Hepatocyte (in vitro differentiated cells): ENCODE measurements at regions not wholly inside any gene's neighbourhood (a gene's known extent, or its start where the extent isn't known, plus 50 kb on each side); places are given as distances from the start of the nearest gene placed in this dataset.

Experiments used
- DNase-seq: peaks from one replicate; pipeline ENCODE4 v3.0.0-alpha.2; 2016; ENCODE audit warnings: low spot score
- H2AFZ ChIP-seq: fragments of 200-600 bp; sonication (generic); 2 replicates; pipeline ENCODE4 v1.6.0; 2016; ENCODE audit warnings: antibody characterized with exemption, mild to moderate bottlenecking
- H3K27ac ChIP-seq: fragments of 200-600 bp; sonication (generic); 2 replicates; pipeline ENCODE4 v1.5.1; 2016; ENCODE audit warnings: mild to moderate bottlenecking
- H3K27me3 ChIP-seq: fragments of 200-600 bp; sonication (generic); 2 replicates; pipeline ENCODE4 v1.6.1; 2016
- H3K36me3 ChIP-seq: fragments of 200-600 bp; sonication (generic); replicated peaks from 2 replicates; pipeline ENCODE4 v1.5.1; 2016; ENCODE audit warnings: low read depth; ENCODE audit not compliant: insufficient read depth
- H3K4me1 ChIP-seq: fragments of 200-600 bp; sonication (generic); 2 replicates; pipeline ENCODE4 v1.5.1; 2016; ENCODE audit warnings: mild to moderate bottlenecking, moderate library complexity; ENCODE audit not compliant: insufficient read depth
- H3K4me2 ChIP-seq: fragments of 200-600 bp; sonication (generic); 2 replicates; pipeline ENCODE4 v1.6.0; 2016
- H3K4me3 ChIP-seq: fragments of 200-600 bp; sonication (generic); 2 replicates; pipeline ENCODE4 v1.5.1; 2016; ENCODE audit warnings: mild to moderate bottlenecking
- H3K79me2 ChIP-seq: fragments of 200-600 bp; sonication (generic); 2 replicates; pipeline ENCODE4 v1.6.0; 2017; ENCODE audit warnings: mild to moderate bottlenecking
- H3K9me2 ChIP-seq: fragments of 200-600 bp; sonication (generic); replicated peaks from 2 replicates; pipeline ENCODE4 v1.6.0; 2017; ENCODE audit warnings: mild to moderate bottlenecking; ENCODE audit not compliant: insufficient read depth
- H3K9me3 ChIP-seq: fragments of 200-600 bp; sonication (generic); 2 replicates; pipeline ENCODE4 v1.5.1; 2016; ENCODE audit warnings: low read depth, mild to moderate bottlenecking
- H4K20me1 ChIP-seq: fragments of 200-600 bp; sonication (generic); 2 replicates; pipeline ENCODE4 v1.6.0; 2016; ENCODE audit warnings: mild to moderate bottlenecking; ENCODE audit not compliant: insufficient read depth, poor library complexity, severe bottlenecking
- EZH2 ChIP-seq: fragments of 200-600 bp; sonication (generic); IDR thresholded peaks from 2 replicates; pipeline ENCODE4 v1.6.1; 2016; ENCODE audit warnings: antibody characterized with exemption, mild to moderate bottlenecking, borderline replicate concordance
- EZH2phosphoT487 ChIP-seq: fragments of 200-600 bp; sonication (generic); IDR thresholded peaks from one replicate; pipeline ENCODE4 v1.6.1; 2018; ENCODE audit warnings: antibody characterized with exemption, mild to moderate bottlenecking, low read depth, moderate library complexity; ENCODE audit not compliant: unreplicated experiment, severe bottlenecking
- WGBS: methylation state at CpG from one replicate; pipeline ENCODE4 v1.1.6; 2016; ENCODE audit warnings: low lambda C conversion rate; ENCODE audit errors: missing lambda C conversion rate; 5-methylcytosine and 5-hydroxymethylcytosine counted together
- TF ChIP-seq, protein P1 (sequence below): fragments of 200-600 bp; sonication (generic); IDR thresholded peaks from 2 replicates; pipeline ENCODE4 v1.5.1; 2016; ENCODE audit warnings: antibody characterized with exemption, mild to moderate bottlenecking; ENCODE audit not compliant: poor library complexity

DNA sequence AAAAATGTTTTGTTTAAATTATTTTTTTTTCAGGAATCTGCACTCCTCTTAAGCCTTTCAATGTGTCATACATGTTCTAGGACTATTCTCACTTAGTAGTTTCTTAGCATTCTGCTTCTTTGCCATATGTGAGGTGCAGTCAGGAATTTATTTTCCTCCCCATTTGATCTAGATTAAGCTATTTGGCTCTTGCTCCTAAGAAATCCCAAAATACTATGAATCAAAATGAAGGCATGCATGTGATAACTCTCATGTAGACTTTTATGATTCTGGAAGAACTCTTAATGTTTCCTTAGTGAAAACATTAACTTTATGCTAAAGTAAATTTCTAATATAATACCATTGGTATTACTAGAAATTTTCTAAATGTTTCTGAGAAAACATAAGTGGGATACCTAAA, 664.5 kb downstream of the RAPGEF2 start:
- H3K79me2 ChIP-seq: no peaks in the 10 kb centered on the region
- no peak for TF ChIP-seq EZH2
- TF ChIP-seq EZH2phosphoT487: no peak
- TF ChIP-seq, protein P1, sequence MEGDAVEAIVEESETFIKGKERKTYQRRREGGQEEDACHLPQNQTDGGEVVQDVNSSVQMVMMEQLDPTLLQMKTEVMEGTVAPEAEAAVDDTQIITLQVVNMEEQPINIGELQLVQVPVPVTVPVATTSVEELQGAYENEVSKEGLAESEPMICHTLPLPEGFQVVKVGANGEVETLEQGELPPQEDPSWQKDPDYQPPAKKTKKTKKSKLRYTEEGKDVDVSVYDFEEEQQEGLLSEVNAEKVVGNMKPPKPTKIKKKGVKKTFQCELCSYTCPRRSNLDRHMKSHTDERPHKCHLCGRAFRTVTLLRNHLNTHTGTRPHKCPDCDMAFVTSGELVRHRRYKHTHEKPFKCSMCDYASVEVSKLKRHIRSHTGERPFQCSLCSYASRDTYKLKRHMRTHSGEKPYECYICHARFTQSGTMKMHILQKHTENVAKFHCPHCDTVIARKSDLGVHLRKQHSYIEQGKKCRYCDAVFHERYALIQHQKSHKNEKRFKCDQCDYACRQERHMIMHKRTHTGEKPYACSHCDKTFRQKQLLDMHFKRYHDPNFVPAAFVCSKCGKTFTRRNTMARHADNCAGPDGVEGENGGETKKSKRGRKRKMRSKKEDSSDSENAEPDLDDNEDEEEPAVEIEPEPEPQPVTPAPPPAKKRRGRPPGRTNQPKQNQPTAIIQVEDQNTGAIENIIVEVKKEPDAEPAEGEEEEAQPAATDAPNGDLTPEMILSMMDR: no peak

DNA sequence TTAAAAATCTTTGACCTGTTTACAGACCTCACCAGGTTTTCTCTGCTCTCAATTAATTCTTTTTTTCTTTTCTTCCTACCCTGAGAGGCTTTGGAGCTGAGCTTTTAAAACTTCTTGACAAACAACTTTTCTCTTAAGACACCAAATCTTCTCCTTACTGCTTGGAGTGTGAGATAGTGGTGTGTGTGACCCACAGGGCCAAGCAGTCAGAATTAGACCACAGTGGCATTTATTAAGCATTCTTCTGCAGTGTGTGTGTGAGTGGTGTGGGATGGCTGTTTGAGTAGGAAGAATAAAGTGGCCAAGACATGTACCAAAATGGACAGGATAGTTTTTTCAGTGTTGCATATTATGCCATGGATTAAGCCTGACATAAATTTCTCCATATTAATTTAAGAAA, 665.1 kb downstream of the RAPGEF2 start:
- Histone ChIP-seq H3K4me3 (no peak overlapping the region), H3K36me3 (no peaks in the 10 kb centered on the region), H3K27me3 (no peaks in the 10 kb centered on the region), H4K20me1 (no peaks in the 10 kb centered on the region), H3K9me3 (no peaks in the 10 kb centered on the region), H3K4me2 (no peak overlapping the region), H3K4me1 (no peaks in the 10 kb centered on the region), H2AFZ (no peak overlapping the region), H3K9me2 (no peaks in the 10 kb centered on the region), H3K79me2 (no peaks in the 10 kb centered on the region), H3K27ac (no peak overlapping the region)
- TF ChIP-seq, protein P1: no peak
- TF ChIP-seq EZH2phosphoT487: no peak
- no peak for TF ChIP-seq EZH2
- no peak for DNase-seq

More for the DNA sequence above, 664.5 kb downstream of the RAPGEF2 start:
- Histone ChIP-seq H3K4me3 (no peak overlapping the region), H3K9me2 (no peaks in the 10 kb centered on the region), H3K4me1 (no peaks in the 10 kb centered on the region), H2AFZ (no peak overlapping the region), H3K27ac (no peak overlapping the region), H3K9me3 (no peaks in the 10 kb centered on the region), H3K27me3 (no peaks in the 10 kb centered on the region), H3K36me3 (no peaks in the 10 kb centered on the region), H3K4me2 (no peak overlapping the region), H4K20me1 (no peaks in the 10 kb centered on the region)
- no peak for DNase-seq

DNA sequence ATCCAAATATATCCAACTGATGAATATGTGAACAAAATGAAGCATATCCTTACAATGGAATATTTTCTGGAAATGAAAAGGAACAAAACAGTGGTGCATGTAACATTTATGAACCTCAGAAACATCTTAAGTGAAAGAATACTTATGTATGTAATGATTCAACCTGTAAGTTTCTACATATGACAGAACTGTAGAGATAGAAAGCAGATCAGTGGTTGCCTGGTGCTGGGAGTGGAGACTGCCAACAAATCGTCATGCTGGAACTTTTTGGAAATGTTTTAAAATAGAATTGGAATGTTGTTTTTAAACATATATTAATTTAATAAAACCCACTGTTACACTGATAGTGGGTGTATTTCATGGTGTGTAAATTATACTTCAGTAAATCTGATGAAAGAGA, 667.5 kb downstream of the RAPGEF2 start:
- H4K20me1 ChIP-seq: no peaks in the 10 kb centered on the region
- no peak overlapping the region for H3K27ac ChIP-seq
- H3K4me2 ChIP-seq: no peak overlapping the region
- DNase-seq: no peak
- H3K4me3 ChIP-seq: no peak overlapping the region
- H3K27me3 ChIP-seq: no peaks in the 10 kb centered on the region
- H3K9me3 ChIP-seq: no peaks in the 10 kb centered on the region
- 68% methylated on average over 1 of the region's 1 CpG for WGBS
- no peak overlapping the region for H2AFZ ChIP-seq
- no peaks in the 10 kb centered on the region for H3K9me2 ChIP-seq
- no peaks in the 10 kb centered on the region for H3K79me2 ChIP-seq
- H3K36me3 ChIP-seq: no peaks in the 10 kb centered on the region
- TF ChIP-seq, protein P1: no peak
- TF ChIP-seq EZH2 (no peak), EZH2phosphoT487 (no peak)
- H3K4me1 ChIP-seq: no peaks in the 10 kb centered on the region

DNA sequence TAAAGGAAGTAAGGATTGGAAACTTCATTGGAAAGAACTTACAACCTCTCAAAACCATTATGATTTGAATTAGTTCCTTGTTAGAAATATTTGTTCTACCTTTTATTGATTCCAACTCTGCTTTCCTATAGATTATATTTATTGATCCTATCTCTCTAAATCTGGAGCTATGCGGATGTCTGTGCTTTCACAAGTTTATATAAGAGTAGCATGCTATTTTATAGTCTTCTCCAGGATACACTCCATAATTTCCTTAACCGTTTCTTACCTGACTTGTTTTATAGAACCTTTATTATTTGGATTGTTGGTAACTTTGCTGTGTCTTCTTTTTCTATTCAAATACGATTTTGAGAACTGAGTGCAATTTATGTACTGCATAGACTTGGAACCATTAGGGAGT, 668.1 kb downstream of the RAPGEF2 start:
- Histone ChIP-seq H3K4me2 (no peak overlapping the region), H3K27me3 (no peaks in the 10 kb centered on the region), H3K79me2 (no peaks in the 10 kb centered on the region), H3K36me3 (no peaks in the 10 kb centered on the region), H4K20me1 (no peaks in the 10 kb centered on the region), H3K9me2 (no peaks in the 10 kb centered on the region), H2AFZ (no peak overlapping the region), H3K4me3 (no peak overlapping the region), H3K4me1 (no peaks in the 10 kb centered on the region), H3K9me3 (no peaks in the 10 kb centered on the region), H3K27ac (no peak overlapping the region)
- no peak for DNase-seq
- 54% methylated on average over 3 of the region's 3 CpGs for WGBS
- no peak for TF ChIP-seq EZH2phosphoT487
- TF ChIP-seq, protein P1: no peak
- TF ChIP-seq EZH2: no peak
